Activated naive CD8-positive, alpha-beta T cell treated with anti-CD3 and anti-CD28 coated beads, Interleukin-2, amount 10 ng/mL, durations not matched to agents 7 days and 5 days (primary cell): ENCODE measurements at regions not wholly inside any gene's neighbourhood (a gene's known extent, or its start where the extent isn't known, plus 50 kb on each side); places are given as distances from the start of the nearest gene placed in this dataset.

Experiments used
- ATAC-seq: fragments of 150-1000 bp; cut with Tn5 transposase; one replicate; pipeline ENCODE4 v1.10.0; 2021; ENCODE audit warnings: low read depth, moderate library complexity
- POLR2A ChIA-PET: fragments of 350-600 bp; sonication (Branson Sonifier 250); formaldehyde crosslinking; loops from one replicate; lab custom pipeline; 2021; ENCODE audit warnings: antibody characterized with exemption; lab: Charles Lee
- DNase-seq: peaks from one replicate; pipeline ENCODE4 v3.0.0; 2021
- H3K27ac Mint-ChIP-seq: one replicate; pipeline ENCODE4 v1.8.0; 2022; ENCODE audit warnings: mild to moderate bottlenecking, mixed read lengths
- H3K27me3 Mint-ChIP-seq: one replicate; pipeline ENCODE4 v1.8.0; 2022; ENCODE audit warnings: mild to moderate bottlenecking, moderate library complexity, mixed read lengths
- H3K36me3 Mint-ChIP-seq: one replicate; pipeline ENCODE4 v1.8.0; 2021; ENCODE audit warnings: mild to moderate bottlenecking, mixed read lengths
- H3K4me1 Mint-ChIP-seq: one replicate; pipeline ENCODE4 v1.8.0; 2021; ENCODE audit warnings: mixed read lengths
- H3K4me3 Mint-ChIP-seq: one replicate; pipeline ENCODE4 v1.8.0; 2022; ENCODE audit warnings: mild to moderate bottlenecking, moderate library complexity, mixed read lengths
- H3K9me3 Mint-ChIP-seq: one replicate; pipeline ENCODE4 v1.8.0; 2021; ENCODE audit warnings: mixed read lengths

- no peak overlapping the region for H3K4me3 Mint-ChIP-seq
- H3K27ac Mint-ChIP-seq: no peak overlapping the region
- no peak for ATAC-seq
- peaks cover 1% of the 10 kb centered on the region for H3K36me3 Mint-ChIP-seq
- H3K4me1 Mint-ChIP-seq: no peaks in the 10 kb centered on the region
- H3K27me3 Mint-ChIP-seq: no peaks in the 10 kb centered on the region
- peaks cover 1% of the 10 kb centered on the region for H3K9me3 Mint-ChIP-seq
- no peak for DNase-seq
- POLR2A ChIA-PET: no interaction called here
Observed at GRCh38 chr9:3608011-3608410, 82.2 kb upstream of the RFX3 start.

- H3K36me3 Mint-ChIP-seq: no peaks in the 10 kb centered on the region
- no peak for DNase-seq
- no peak overlapping the region for H3K27ac Mint-ChIP-seq
- no peaks in the 10 kb centered on the region for H3K9me3 Mint-ChIP-seq
- H3K27me3 Mint-ChIP-seq: no peaks in the 10 kb centered on the region
- no peaks in the 10 kb centered on the region for H3K4me1 Mint-ChIP-seq
- H3K4me3 Mint-ChIP-seq: no peak overlapping the region
- no peak for ATAC-seq
- POLR2A ChIA-PET: no interaction called here
Observed at GRCh38 chr9:3600672-3601071, 74.9 kb upstream of the RFX3 start.

- DNase-seq (no peak), ATAC-seq (no peak)
- H3K4me3 Mint-ChIP-seq: no peak overlapping the region
- no peaks in the 10 kb centered on the region for H3K9me3 Mint-ChIP-seq
- no peaks in the 10 kb centered on the region for H3K27me3 Mint-ChIP-seq
- H3K36me3 Mint-ChIP-seq: no peaks in the 10 kb centered on the region
- POLR2A ChIA-PET: no interaction called here
- H3K27ac Mint-ChIP-seq: no peak overlapping the region
- no peaks in the 10 kb centered on the region for H3K4me1 Mint-ChIP-seq
Observed at GRCh38 chr9:3597792-3598191, 72.0 kb upstream of the RFX3 start.

GRCh38 chr9:3586066-3586465 is 60.3 kb upstream of the RFX3 start:
- Mint-ChIP-seq H3K27me3 (no peaks in the 10 kb centered on the region), H3K9me3 (peaks cover 25% of the 10 kb centered on the region), H3K36me3 (peaks cover 22% of the 10 kb centered on the region), H3K4me3 (no peak overlapping the region), H3K4me1 (peaks cover 2% of the 10 kb centered on the region), H3K27ac (no peak overlapping the region)
- no peak for ATAC-seq
- POLR2A ChIA-PET: no interaction called here
- DNase-seq: no peak

- Mint-ChIP-seq H3K36me3 (peaks cover 25% of the 10 kb centered on the region), H3K9me3 (peaks cover 28% of the 10 kb centered on the region)
- no peak for ATAC-seq
Observed at GRCh38 chr9:3585606-3586005, 59.8 kb upstream of the RFX3 start.

GRCh38 chr9:3578786-3579185 is 53.0 kb upstream of the RFX3 start:
- H3K36me3 Mint-ChIP-seq: peaks cover 30% of the 10 kb centered on the region
- peaks cover 24% of the 10 kb centered on the region for H3K9me3 Mint-ChIP-seq
- no peaks in the 10 kb centered on the region for H3K4me1 Mint-ChIP-seq
- no peak for DNase-seq
- no peak for ATAC-seq
- POLR2A ChIA-PET: interaction anchor here (0.6 kb wide), 1 partner anchor 338 kb away, joined by 3 read pairs; no protein-coding TSS in a partner anchor
- no peak overlapping the region for H3K4me3 Mint-ChIP-seq
- no peak overlapping the region for H3K27ac Mint-ChIP-seq
- no peaks in the 10 kb centered on the region for H3K27me3 Mint-ChIP-seq

More at GRCh38 chr9:3585606-3586005, 59.8 kb upstream of the RFX3 start:
- POLR2A ChIA-PET: no interaction called here
- DNase-seq: no peak
- no peaks in the 10 kb centered on the region for H3K27me3 Mint-ChIP-seq
- peak overlapping the region; percentile 7 for H3K27ac Mint-ChIP-seq
- no peak overlapping the region for H3K4me3 Mint-ChIP-seq
- H3K4me1 Mint-ChIP-seq: peaks cover 2% of the 10 kb centered on the region

- H3K4me1 Mint-ChIP-seq: peaks cover 4% of the 10 kb centered on the region
Observed at GRCh38 chr9:3576328-3576727, 50.5 kb upstream of the RFX3 start.

GRCh38 chr9:3575821-3576220 is 50.0 kb upstream of the RFX3 start:
- no peak overlapping the region for H3K27ac Mint-ChIP-seq
- POLR2A ChIA-PET: no interaction called here
- ATAC-seq (no peak), DNase-seq (no peak)
- H3K27me3 Mint-ChIP-seq: no peaks in the 10 kb centered on the region
- peaks cover 4% of the 10 kb centered on the region for H3K4me1 Mint-ChIP-seq
- peaks cover 19% of the 10 kb centered on the region for H3K36me3 Mint-ChIP-seq
- peaks cover 10% of the 10 kb centered on the region for H3K9me3 Mint-ChIP-seq
- no peak overlapping the region for H3K4me3 Mint-ChIP-seq

More at GRCh38 chr9:3576328-3576727, 50.5 kb upstream of the RFX3 start:
- Mint-ChIP-seq H3K27me3 (no peaks in the 10 kb centered on the region), H3K9me3 (peaks cover 13% of the 10 kb centered on the region), H3K4me3 (no peak overlapping the region), H3K36me3 (peaks cover 23% of the 10 kb centered on the region), H3K27ac (no peak overlapping the region)
- POLR2A ChIA-PET: no interaction called here
- no peak for DNase-seq
- no peak for ATAC-seq
